Osteoblast (primary cell): ENCODE measurements at regions not wholly inside any gene's neighbourhood (a gene's known extent, or its start where the extent isn't known, plus 50 kb on each side); places are given as distances from the start of the nearest gene placed in this dataset.

Experiments
- DNase-seq: peaks from one replicate; pipeline ENCODE4 v3.0.0; 2011; ENCODE audit warnings: low spot score, mixed read lengths; ENCODE audit not compliant: insufficient read length; ENCODE audit errors: missing footprints
- H2AFZ ChIP-seq: 2 replicates; pipeline ENCODE4 v1.6.0; 2011; ENCODE audit warnings: mild to moderate bottlenecking, low read length
- H3K27ac ChIP-seq: 2 replicates; pipeline ENCODE4 v1.5.1; 2011; ENCODE audit warnings: mild to moderate bottlenecking, low read depth, low read length, moderate library complexity
- H3K27me3 ChIP-seq: 2 replicates; pipeline ENCODE4 v1.6.0; 2012; ENCODE audit warnings: mild to moderate bottlenecking, control low read depth, inconsistent platforms, low read length, moderate library complexity; ENCODE audit not compliant: insufficient read depth
- H3K36me3 ChIP-seq: 2 replicates; pipeline ENCODE4 v1.5.1; 2011; ENCODE audit warnings: mild to moderate bottlenecking, low read length, control low read depth, moderate library complexity; ENCODE audit not compliant: insufficient read depth
- H3K4me1 ChIP-seq: 2 replicates; pipeline ENCODE4 v1.5.1; 2011; ENCODE audit warnings: mild to moderate bottlenecking, low read length, control low read depth, moderate library complexity; ENCODE audit not compliant: insufficient read depth
- H3K4me2 ChIP-seq: 2 replicates; pipeline ENCODE4 v1.6.0; 2011; ENCODE audit warnings: mild to moderate bottlenecking, low read length; ENCODE audit not compliant: insufficient read depth
- H3K4me3 ChIP-seq: fragments of 200-600 bp; sonication (generic); 3 replicates; pipeline ENCODE4 v1.5.1; 2012; ENCODE audit warnings: mild to moderate bottlenecking, low read length, inconsistent platforms; ENCODE audit not compliant: insufficient read depth
- H3K79me2 ChIP-seq: 2 replicates; pipeline ENCODE4 v1.6.0; 2012; ENCODE audit warnings: mild to moderate bottlenecking, low read length, control low read depth, inconsistent platforms; ENCODE audit not compliant: insufficient read depth
- H3K9me3 ChIP-seq: 2 replicates; pipeline ENCODE4 v1.5.1; 2011; ENCODE audit warnings: low read depth, low read length, control low read depth
- H4K20me1 ChIP-seq: 2 replicates; pipeline ENCODE4 v1.6.0; 2012; ENCODE audit warnings: mild to moderate bottlenecking, low read length, control low read depth; ENCODE audit not compliant: insufficient read depth
- CTCF ChIP-seq: IDR thresholded peaks from 2 replicates; pipeline ENCODE4 v1.5.1; 2011; ENCODE audit warnings: mild to moderate bottlenecking, low read depth, low read length, moderate library complexity; ENCODE audit errors: extremely low read depth

GRCh38 chr19:56894626-56895025, 54.1 kb upstream of the PEG3 start:
- TF ChIP-seq CTCF = no peak
- no peak overlapping the region for H2AFZ ChIP-seq
- H3K27ac ChIP-seq = no peak overlapping the region
- no peaks in the 10 kb centered on the region for H3K27me3 ChIP-seq
- H3K4me3 ChIP-seq = no peak overlapping the region
- no peak for DNase-seq
- peaks cover 3% of the 10 kb centered on the region for H3K9me3 ChIP-seq
- H3K36me3 ChIP-seq = no peaks in the 10 kb centered on the region
- H3K4me1 ChIP-seq = no peaks in the 10 kb centered on the region
- no peak overlapping the region for H3K4me2 ChIP-seq
- H3K79me2 ChIP-seq = no peaks in the 10 kb centered on the region
- no peaks in the 10 kb centered on the region for H4K20me1 ChIP-seq

- Histone ChIP-seq H3K27ac (no peak overlapping the region), H3K4me2 (no peak overlapping the region), H3K27me3 (no peaks in the 10 kb centered on the region), H3K79me2 (no peaks in the 10 kb centered on the region), H2AFZ (no peak overlapping the region), H3K36me3 (no peaks in the 10 kb centered on the region), H3K4me1 (no peaks in the 10 kb centered on the region), H3K4me3 (no peak overlapping the region), H3K9me3 (peaks cover 3% of the 10 kb centered on the region), H4K20me1 (no peaks in the 10 kb centered on the region)
- no peak for TF ChIP-seq CTCF
- no peak for DNase-seq
Observed at GRCh38 chr19:56896095-56896494, 55.6 kb upstream of the PEG3 start.

- Histone ChIP-seq H3K9me3 (peaks cover 3% of the 10 kb centered on the region), H3K4me2 (no peak overlapping the region), H3K4me1 (no peaks in the 10 kb centered on the region), H3K27me3 (no peaks in the 10 kb centered on the region), H3K79me2 (no peaks in the 10 kb centered on the region), H3K36me3 (no peaks in the 10 kb centered on the region), H2AFZ (no peak overlapping the region), H3K4me3 (no peak overlapping the region), H4K20me1 (no peaks in the 10 kb centered on the region), H3K27ac (no peak overlapping the region)
- no peak for TF ChIP-seq CTCF
- no peak for DNase-seq
Observed at GRCh38 chr19:56899943-56900342, 59.4 kb upstream of the PEG3 start.

- no peak overlapping the region for H3K27ac ChIP-seq
- H3K4me2 ChIP-seq = no peak overlapping the region
- H3K9me3 ChIP-seq = peaks cover 3% of the 10 kb centered on the region
- no peaks in the 10 kb centered on the region for H3K4me1 ChIP-seq
- H3K27me3 ChIP-seq = no peaks in the 10 kb centered on the region
- no peak overlapping the region for H3K4me3 ChIP-seq
- no peaks in the 10 kb centered on the region for H3K36me3 ChIP-seq
- no peak for TF ChIP-seq CTCF
- H2AFZ ChIP-seq = no peak overlapping the region
- no peak for DNase-seq
- no peaks in the 10 kb centered on the region for H4K20me1 ChIP-seq
- H3K79me2 ChIP-seq = no peaks in the 10 kb centered on the region
Observed at GRCh38 chr19:56900573-56901097, 60.1 kb upstream of the PEG3 start.
